ENCODE measurements at regions not wholly inside any gene's neighbourhood (a gene's known extent, or its start where the extent isn't known, plus 50 kb on each side); places are given as distances from the start of the nearest gene placed in this dataset.

DNA sequence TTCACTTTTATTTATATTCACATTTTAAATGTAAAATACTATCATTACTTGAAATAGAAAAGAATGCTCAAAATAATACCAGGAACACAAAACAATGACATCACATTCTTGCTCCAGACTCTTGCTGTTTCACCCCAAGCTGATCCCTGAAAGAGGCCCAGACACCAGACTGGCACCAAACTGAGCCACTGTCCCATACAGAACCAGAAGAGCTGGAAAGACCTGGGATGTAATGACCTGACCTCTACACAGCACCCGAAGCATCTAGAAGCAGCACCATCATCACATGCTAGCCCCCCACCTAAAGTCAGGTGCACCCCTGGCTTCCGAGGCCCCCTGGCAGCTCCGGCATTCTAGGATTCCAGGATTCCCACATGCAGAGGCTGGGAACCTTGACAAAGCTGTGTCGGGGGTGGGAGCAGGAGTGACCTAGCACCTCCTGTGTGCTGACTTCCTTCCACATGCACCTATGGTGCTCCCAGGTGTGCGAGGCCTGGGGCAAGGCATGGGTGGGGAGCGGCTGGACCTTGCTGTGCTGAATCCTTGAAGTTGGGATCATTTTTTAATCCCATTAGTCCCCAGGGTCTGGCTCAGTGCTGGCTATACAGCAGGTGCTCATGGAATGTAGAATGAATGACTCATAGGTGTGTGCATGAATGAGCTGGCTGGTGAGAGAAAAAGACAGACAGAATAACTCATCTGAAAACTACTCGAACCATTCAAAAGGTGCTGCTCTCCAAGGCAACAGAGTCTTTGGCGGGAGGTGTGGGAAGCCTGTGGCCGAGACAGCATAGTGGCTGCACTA is 144.7 kb upstream of the IQSEC1 start:
- TF ChIP-seq, protein P1, sequence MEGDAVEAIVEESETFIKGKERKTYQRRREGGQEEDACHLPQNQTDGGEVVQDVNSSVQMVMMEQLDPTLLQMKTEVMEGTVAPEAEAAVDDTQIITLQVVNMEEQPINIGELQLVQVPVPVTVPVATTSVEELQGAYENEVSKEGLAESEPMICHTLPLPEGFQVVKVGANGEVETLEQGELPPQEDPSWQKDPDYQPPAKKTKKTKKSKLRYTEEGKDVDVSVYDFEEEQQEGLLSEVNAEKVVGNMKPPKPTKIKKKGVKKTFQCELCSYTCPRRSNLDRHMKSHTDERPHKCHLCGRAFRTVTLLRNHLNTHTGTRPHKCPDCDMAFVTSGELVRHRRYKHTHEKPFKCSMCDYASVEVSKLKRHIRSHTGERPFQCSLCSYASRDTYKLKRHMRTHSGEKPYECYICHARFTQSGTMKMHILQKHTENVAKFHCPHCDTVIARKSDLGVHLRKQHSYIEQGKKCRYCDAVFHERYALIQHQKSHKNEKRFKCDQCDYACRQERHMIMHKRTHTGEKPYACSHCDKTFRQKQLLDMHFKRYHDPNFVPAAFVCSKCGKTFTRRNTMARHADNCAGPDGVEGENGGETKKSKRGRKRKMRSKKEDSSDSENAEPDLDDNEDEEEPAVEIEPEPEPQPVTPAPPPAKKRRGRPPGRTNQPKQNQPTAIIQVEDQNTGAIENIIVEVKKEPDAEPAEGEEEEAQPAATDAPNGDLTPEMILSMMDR (conservative IDR thresholded peaks at IDR 0.05): no peak
- TF ChIP-seq ZFX (IDR thresholded peaks at IDR 0.05): no peak
- H3K27ac ChIP-seq: no peak overlapping the region

DNA sequence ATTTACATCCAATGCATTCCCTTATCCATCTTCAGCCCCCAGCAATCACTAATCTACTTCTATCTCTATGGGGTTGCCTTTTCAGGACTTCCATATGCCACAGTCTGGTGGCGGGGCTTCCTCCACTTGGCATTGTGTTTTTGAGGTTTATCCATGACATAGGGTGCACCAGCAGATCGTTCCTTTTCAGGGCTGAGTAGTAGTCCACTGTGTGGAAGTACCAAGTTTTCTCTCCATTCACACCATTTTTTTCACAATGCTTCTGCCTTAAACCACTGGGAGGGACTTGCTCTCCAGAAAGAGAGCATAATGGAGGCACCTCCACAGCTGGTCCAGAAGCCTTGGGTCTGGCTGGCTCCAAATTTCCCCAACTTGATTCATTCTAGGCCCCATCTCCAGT is 144.0 kb upstream of the IQSEC1 start:
- no peak overlapping the region for H3K27ac ChIP-seq
- TF ChIP-seq, protein P1 (conservative IDR thresholded peaks at IDR 0.05): no peak
- no peak for TF ChIP-seq ZFX (IDR thresholded peaks at IDR 0.05)

DNA sequence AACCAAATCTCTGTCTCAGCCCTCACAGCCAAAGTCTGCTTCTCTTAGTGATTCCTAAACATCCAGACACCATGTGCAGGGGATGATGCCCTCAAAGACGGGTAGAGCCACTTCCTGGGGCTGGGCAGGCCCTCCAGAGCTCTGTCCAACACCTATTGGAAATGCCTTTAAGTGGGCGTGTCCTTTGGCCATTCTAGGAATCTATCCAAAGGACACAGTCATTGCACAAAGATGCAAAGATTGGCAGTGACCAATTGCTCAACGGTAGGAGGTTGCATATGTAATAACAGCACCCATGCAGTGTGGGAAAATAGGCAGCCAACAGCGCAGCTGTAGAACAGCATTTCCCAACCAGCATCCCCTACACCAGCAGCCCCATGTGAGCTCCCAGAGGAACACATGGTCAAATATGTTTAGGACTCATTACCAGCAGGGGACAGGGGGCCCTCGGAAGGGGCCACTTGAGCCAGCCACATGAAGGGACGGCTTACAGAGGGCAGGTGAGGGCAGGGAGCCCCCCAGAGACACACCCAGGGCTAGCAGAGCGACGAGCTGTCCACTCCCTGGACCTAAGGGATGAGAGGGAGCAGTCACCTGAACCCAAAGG is 142.8 kb upstream of the IQSEC1 start:
- H3K27ac ChIP-seq: no peak overlapping the region
- TF ChIP-seq, protein P1 (conservative IDR thresholded peaks at IDR 0.05): no peak
- no peak for TF ChIP-seq ZFX (IDR thresholded peaks at IDR 0.05)

DNA sequence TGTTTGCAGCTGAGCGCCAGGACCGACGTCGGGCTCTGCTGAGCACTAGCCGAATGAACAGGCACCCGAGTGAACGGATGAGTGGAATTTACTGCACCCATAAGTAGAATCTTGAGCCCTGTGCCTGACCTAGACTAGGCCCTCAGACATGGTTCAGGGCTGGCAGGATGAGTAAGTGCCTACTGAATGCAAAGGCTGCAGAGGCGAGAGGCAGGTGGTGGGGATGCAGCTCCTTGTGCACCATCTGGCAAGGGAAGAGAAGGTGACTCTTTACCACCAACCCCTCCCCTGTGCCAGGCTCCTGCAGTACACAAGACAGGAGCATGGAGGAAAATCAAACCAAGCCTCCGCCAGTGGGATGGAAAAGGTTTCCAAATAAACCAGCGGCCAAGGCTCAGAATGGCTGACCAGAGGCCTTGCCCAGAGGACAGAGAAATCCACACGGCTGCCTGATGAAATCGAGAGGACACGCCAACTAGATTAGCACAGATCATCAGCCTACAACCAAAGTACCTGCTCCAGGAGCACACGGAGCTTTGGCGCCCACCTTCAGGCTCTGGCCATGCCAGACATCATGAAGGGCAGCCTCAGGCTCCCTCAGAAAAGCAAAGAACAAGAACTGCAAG is 141.7 kb upstream of the IQSEC1 start:
- TF ChIP-seq, protein P1 (conservative IDR thresholded peaks at IDR 0.05): no peak
- TF ChIP-seq ZFX (IDR thresholded peaks at IDR 0.05): no peak
- no peak overlapping the region for H3K27ac ChIP-seq

DNA sequence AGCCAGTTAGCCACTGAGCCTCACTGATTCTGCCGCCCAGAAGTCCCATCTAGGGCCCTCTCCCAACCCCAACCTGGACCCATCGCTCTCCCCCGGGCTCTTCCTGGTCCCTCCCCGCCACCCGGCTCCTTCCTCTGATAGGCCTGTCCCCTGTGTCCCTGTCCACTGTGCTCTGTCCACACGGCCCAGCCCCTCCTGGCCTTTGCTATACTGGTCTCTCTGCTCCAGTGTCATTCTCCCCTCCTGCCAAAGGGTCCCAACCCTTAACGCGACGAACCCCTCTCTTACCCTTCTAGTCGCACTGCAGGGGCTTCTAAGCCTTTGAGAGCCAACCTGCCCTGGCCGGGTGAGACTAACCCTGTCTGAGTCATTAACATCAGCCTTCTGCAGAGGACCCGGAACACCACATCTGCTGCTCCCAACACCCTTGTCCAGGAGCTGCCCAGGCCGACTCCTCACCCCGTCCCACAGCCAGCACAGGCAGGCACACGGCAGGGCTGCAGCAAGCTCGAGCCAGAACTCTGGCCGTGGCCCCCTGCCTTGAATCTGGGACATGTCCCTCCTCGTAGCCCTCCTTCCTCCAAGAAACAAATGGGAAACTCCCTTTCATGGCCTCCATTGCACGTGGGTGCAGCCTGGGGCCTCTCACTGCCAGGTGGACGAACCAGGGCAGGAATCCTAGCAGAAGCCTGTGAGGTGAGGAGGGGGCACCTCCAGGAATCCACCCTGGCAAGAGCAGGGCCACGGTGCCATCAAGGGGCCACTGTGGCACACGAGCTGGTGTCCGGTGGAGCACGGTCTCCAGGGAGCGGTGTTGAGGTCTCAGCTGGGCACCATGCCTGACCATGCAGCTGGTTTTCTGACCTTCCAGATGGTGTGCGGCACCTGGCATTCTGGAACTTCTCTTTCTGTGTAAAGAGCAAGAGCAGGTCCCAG is 140.9 kb upstream of the IQSEC1 start:
- TF ChIP-seq, protein P1 (conservative IDR thresholded peaks at IDR 0.05): no peak
- TF ChIP-seq ZFX (IDR thresholded peaks at IDR 0.05): no peak
- no peak overlapping the region for H3K27ac ChIP-seq

DNA sequence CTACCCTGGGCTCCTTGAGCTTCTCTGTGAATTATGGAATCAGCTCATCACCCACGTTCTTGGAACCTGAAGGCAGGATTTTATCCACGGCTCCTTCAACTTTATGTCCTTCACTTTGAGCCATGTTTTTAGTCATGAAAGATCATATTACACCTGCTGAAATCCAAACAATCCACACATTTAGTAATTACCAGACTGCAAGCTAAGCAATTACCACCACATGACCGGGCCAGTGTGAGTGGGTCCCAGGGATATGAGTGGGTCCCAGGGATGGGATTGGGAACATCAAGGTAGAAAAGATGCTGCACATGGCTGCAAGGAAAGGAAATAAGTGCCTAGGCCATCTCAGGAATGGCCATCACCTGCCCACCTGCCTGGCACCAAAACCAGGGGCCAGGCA is 140.3 kb upstream of the IQSEC1 start:
- no peak for TF ChIP-seq ZFX (IDR thresholded peaks at IDR 0.05)
- TF ChIP-seq, protein P1 (conservative IDR thresholded peaks at IDR 0.05): no peak
- no peak overlapping the region for H3K27ac ChIP-seq
